GM21717 (cell line): ENCODE measurements at regions not wholly inside any gene's neighbourhood (a gene's known extent, or its start where the extent isn't known, plus 50 kb on each side); places are given as distances from the start of the nearest gene placed in this dataset.

ENCODE experiments used
- ATAC-seq: cut with Tn5 transposase; IDR thresholded peaks from one replicate; pipeline ENCODE4 v1.9.1; 2021; ENCODE audit warnings: mild to moderate bottlenecking, moderate library complexity; ENCODE audit not compliant: unreplicated experiment

DNA sequence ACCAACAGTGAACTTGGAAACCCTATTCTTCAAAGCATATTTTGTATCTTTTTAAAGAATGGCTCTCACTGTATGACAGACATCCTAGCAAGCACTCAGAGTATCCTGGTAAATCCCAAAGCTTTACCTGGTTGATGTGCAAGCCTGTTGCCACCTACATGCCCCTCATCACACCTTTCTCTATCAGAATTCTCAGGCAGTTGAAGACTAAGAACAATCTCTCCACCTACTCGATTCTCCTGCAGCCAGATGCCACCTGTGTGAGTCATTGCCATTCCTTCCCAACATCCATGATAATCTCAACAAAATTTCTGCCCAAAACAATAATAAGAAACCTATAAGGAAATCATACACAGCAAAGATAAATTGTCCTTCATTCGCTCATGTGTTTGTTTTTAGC, 659.8 kb downstream of the BCL11A start:
- no peak for ATAC-seq

DNA sequence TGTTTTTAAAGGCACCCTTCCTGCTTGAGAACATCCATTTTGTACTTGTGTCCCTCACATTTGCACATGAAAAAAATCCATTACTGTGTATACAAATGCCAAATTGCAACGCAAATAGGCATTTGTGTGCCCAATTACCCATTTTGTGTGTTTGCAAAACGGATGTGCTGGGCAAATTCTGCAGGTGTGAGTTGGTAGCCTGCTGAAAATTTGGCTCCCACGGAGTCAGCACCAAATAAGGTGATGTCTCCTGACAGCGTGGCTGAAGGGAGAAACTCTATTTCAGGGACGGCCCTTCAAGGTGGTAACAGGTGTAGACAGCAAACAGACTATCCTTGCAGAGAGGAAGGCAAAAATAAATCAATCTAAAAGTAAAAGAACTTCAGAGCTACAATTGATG, 661.1 kb downstream of the BCL11A start:
- no peak for ATAC-seq

DNA sequence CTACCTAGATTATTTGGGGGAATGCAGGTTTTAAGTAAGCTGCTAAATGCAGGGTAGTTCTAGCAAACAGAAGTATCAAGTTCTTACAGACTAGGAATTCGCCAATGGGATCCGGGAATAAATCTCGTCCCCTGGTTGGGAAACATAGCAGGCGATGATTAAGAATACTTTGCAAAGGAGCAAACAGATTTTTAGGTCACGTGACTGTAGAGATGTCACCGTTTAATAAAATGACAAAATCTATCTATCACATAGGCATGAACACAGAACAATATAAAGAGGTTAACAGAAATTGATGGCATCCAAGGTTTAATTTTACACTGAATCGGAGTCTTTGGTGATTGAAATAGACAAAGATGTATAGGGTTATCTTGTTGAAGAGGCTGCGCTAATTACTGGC, 664.1 kb downstream of the BCL11A start:
- ATAC-seq = no peak

DNA sequence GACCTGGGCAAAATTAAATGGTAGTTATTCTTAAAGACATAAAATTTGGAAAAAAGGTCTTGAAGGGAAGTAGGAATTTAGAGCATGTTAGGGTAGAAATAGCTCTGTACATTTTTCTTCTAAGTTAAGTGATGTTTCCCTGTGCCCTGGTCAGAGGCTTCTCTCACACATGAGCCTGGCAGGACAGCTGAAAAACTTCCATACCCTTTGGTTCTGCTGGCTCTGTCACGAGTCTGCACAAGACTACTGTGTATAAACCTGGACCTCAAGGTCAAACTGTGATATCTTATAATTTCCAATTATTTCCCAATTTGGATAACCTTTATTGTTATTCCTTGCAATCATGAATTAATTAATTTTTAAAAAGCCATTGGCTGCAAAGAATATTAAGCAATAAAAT, 664.7 kb downstream of the BCL11A start:
- ATAC-seq = no peak

DNA sequence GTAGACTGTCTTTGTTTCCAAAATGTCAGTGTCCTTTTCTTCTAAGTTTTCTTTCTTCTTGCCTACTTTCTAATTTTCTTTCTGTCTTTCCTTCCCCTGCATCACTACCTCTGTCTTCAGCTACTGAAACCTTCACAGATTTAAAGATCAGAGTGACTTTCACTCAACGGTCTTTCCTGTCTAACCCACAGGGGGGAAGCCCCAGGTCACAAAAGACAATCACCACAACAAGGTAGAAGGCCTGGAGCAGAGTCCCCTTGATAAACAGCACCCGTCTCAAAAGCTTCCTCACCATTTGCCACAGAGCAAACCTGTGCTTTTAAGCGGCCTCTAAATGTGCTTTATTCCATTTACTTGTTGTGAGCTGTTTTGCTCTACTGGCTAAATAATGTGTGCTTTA, 665.4 kb downstream of the BCL11A start:
- ATAC-seq = peak; percentile 98

DNA sequence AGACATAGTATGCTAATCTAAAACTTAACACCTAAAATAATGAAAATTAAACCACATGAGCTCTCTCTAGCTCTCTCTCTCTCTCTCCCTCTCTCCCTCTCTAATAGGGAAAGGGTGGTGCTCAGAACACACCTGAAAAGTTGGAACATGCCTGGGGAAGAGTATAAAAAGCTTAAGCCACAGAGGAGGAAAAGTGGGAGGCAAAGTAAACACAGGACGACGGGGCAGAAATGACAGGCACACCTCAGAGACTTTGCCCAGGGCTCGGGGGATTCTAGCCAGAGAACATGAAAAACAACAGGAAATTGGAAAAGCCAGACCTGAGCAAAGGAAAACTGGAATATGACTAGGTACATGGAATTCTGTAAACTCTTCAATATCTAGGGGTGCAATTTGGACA, 666.1 kb downstream of the BCL11A start:
- no peak for ATAC-seq

DNA sequence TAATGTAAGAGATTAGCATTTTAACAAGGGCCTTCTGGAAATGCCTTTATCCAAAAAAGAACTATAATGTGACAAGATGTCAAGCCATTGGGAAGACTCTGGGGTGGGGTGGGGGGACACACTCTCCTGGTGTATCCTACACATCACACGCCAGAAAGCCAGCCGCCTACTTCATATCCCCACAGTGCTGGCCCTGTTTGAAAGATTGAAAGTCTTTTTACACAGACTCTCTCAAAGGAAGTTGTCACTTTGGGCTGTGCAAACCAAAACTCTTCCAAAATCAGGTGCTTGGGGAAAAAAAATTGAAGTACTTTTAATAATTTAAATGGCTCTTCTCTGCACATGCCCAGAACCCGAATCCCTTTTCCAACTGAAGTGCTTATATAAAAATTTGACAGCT, 666.7 kb downstream of the BCL11A start:
- no peak for ATAC-seq

DNA sequence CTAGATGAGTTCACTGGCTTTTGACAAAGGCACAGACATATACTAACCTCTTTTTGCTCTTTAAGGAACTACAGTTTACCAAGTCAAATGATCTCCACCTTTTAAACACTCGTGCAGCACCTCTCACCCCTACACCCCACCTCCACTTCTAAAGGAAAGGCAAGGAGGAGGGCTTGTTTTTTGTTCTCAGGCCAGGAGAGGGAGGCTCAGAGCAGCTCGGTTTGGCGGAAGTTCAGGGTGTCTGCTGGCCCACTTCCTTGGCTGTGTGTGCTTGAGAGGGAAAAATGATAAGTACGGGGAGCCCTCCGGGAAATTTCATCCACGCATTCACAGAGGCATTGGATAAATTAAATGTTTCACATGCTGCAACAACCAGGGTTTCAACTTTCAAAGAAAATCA, 667.9 kb downstream of the BCL11A start:
- ATAC-seq = no peak

DNA sequence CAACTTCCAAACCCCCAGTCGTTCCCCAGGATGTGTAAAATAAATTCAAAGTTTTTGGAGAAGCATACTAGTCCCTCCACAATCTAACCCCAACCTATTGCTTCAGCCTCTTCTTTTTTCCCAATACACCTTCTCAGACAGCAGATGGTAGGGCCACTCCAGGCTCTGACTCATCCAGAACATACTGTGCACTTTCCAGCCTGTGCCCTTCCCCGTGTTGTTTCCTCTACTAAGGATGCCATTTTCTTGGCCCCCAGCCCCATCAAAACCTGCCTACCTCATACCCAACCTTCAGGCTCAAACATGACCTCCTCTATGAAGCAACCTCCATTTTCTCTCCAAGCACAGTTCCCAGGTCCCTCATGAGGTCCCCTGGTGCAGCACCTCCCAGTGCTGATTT, 669.3 kb downstream of the BCL11A start:
- no peak for ATAC-seq

DNA sequence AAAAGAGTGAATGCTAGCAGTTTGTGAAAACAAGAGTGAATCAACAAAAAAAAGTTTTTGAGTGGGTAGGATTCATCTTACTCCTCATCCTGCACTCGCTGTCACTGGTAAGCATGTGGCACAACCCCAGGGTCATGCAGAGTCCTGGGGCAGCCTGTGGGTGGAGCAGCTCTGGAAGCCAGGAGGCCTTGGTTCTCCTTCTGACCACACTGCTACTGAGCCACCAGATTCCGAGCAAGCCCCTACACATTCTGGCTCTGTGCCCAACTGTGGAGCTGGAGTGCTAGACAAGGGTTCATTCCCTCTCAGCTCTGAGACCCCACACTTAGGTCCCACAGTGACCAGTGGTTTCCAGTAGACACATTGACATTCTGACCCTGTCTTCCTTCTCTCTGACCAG, 670.6 kb downstream of the BCL11A start:
- no peak for ATAC-seq

DNA sequence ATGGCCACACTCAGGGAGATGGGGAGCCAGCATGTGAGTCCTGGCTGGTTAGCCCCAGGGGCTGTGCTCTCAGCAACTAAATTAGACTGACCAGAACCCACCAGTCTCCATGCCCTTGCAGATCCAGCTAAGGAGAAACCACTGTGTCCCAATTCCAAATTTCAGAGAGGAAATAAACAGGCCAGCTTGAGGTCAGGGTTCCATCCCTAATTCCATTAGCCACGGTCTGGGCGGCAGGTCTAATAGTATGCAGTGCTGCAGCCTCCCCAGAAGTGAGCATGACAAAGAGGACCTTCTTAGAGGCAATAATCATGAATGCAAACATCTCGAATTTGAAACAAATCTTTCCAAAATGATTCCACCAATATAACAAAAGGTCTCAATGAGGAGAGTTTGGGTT, 671.2 kb downstream of the BCL11A start:
- no peak for ATAC-seq

DNA sequence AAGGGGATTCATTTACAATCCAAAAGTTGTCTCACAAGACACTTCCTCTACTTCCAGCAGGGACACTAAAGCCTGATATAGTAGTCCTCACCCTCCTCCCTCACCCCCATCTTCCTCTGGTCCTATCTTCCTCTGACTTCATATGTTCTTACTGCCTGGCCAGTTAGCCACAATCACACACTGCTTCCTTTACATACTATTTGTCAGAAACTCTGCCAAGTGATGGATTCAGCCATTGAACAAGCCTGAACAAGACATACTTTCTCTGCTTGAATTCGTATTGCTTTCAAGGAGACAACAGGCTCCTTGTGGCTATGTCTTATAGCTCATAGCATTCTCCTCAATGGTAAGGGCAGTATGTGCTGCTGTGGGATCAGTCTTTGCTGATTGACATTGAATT, 672.2 kb downstream of the BCL11A start:
- ATAC-seq = no peak

DNA sequence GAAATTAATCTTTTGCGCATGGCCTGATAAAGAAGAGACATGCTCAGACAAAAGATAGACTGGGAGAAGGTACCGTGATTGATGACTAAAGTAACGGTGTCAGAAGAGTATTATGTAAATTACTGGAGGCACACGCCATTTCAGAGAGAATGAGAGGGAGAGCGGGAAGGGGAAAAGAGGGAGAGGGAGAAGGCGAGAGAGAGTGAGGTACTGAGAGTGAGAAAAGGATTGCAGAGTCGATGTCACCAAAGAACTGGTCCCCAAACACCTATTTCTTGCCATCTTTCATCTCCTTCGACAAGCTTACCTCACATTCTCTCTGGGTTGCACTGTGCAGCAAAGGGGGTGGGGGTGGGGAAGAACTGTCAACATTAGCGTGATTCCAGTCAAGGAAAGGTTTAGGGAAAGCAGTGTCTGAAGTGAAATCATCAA, 673.7 kb downstream of the BCL11A start:
- ATAC-seq = no peak

DNA sequence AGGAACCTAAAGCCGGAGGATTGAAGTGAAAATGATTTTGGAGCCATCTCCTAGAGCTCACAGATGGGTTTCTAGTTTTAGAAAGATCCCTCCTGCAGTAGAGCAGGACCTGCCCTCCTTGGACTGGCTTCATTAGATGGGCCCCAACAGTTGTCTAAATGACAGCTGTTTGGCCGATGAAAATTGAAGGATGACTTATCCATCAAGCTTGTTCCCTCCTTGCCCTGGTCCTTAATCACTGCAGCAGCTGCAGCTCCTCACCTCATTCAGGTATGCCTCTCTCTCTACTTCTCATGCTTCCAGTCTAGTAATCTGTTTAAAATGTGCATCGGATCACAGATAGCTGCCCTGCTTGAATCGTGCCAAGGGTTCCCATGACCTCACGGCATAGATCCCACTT, 677.6 kb downstream of the BCL11A start:
- no peak for ATAC-seq

DNA sequence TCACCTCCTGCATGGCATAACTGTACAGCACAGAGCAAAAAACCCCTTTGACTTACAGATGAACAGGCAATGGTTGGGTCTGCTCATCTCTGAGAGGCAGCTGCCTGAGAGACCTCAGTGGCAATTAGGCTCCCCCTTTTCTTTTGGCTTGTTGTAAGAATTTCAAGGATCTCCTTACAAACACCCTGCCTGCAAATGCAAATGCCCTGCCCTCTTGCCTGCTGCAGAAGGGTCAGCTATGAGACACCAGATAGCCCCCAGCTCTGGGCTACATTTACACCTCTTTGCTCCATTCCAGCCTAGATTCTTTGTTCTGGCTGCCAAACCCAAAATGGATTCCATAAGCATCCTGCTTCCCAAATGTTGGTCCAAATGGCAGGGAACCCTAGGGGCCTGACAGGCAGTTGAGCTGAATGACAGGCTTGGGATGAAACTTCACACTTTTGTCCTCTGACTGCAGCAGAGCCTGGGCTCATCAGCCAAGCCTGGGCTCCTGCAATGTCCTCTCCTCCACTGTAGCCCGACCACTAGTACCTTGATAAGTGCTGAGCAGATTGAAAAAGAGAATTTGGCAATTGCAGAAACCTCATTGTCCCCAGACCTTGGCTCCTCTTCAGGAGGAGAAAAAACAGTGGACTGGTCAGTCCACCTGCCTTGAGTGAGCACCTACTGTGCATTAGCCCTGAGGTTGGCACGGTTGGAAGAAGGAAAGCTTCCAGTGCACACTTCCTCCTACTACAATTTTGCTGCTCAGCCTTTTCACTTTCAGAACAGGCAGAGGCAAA, 678.3 kb downstream of the BCL11A start:
- ATAC-seq = no peak

DNA sequence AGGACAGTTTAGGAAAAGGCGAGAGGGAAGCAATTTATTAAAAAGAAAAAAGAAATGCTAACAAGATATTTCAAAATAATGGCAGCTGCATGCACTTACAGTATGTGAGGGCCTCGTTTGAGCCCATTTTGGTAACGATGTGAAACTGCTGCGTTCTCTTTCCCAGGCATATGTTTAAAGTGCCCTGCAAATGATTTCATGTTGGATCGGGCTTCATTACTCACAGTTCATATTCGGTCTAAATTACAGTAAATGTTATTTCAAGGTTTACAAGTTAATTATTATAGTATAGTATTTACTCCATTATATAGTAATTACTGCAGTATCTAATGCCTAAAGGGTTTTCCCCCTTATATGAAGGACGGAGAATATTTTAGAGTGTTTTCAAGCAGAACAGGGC, 679.1 kb downstream of the BCL11A start:
- no peak for ATAC-seq

DNA sequence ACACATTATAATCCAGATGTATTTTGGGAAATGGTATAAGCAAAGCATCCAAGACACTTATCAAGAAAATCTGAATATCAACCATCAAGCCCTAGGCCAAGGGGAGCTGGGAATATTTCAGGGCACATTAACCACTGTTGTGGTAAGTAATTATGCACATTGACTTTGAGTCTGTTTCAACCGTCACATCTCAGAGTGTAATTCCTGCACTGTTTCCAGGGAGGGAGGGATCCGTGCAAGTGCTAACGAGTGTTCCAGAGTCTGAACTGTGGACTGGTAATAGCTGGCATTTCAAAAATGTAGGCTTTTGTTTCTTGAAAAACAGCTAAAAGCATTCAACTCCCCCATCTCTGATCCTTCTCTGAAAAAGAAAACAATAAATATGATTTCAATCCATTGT, 681.6 kb downstream of the BCL11A start:
- no peak for ATAC-seq

DNA sequence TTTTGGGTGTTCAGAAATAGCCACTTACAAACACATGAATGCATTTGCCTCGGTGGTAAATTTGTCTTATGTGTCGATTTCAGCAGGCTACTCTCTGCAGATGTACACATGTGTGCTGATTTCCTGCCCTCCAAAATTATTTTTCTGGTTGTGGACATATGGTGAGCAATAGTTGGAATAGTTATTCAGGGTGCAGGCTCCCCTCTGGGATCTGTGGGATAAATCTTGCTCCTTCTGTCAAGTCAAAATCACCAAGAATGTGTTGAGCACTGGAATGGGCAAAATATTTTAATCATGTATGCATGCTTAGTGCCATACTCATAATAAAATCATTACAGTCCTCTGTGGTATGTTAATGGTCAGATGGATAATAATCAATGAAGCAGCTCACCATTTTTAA, 684.5 kb downstream of the BCL11A start:
- no peak for ATAC-seq

DNA sequence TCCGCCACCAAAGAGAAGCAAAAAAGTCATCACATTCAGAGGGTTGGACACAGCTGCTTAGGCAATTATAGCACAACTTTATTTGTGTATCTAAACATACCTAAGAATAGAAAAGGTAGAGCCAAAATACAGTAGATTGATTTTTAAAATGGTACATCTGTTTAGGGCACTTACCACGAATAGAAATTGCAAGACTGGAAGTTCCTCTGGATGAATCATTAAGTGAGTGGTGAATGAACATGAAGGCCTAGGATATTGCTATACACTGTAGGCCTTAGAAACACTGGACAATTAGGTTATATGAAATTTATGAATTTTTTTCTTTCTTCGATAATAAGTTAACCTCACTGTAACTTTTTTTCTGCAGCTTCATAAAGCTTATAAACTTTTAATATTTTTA, 687.0 kb downstream of the BCL11A start:
- no peak for ATAC-seq

DNA sequence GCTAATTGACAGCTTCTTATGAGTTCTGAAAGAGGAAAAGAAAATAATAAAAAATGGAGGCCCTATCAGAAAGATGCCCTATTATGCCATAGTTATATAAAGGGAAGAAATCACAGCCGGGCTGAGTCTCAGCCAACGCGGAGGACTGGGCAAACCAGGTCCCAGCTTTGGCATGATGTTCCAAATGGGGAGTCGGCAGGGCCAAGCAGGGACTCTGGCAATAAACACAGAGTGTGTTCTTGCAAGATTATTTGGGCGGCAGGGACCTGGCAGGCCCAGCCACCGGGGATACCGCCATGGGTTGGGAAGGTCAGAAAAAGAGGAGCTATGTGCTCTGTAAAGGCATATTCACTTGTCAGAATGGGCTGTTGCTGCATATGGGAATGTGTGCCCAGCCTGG, 694.9 kb downstream of the BCL11A start:
- no peak for ATAC-seq

DNA sequence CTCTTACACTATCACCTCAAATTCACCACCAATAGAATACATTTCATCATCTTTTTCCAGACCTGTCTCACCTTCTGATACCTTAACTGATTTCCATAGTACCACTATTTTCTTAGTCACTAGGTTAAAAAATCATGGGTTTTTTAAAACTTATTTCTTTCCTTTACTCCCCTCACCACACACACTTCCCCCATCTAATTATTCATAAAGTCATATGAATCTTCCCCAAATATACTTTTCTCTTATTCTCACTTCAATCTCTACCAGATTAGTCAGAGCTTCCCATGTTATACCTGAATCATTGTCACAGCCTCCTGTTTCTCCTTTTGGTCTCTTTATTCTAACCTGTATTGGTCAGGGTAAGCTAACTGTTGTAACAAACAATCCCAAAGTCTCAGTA, 696.3 kb downstream of the BCL11A start:
- ATAC-seq = no peak

DNA sequence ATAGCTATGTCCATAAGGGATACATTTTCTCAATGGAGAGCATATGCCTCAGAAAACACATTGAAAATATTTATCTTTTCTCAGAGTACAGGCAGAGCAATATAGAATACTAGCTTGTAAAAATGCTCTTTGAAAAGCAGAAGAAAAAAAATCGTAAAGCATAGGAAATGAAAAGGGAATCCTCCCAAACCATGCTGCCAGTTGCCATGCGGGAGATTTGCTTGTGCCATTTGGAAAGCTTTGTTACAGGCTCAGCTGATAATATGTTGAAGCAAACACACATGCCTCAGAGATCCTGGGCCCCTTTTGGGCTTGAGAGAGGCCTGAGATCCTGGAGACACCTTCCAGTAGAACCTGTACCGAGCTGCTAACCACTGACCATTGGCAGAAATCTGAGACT, 697.1 kb downstream of the BCL11A start:
- ATAC-seq = no peak

DNA sequence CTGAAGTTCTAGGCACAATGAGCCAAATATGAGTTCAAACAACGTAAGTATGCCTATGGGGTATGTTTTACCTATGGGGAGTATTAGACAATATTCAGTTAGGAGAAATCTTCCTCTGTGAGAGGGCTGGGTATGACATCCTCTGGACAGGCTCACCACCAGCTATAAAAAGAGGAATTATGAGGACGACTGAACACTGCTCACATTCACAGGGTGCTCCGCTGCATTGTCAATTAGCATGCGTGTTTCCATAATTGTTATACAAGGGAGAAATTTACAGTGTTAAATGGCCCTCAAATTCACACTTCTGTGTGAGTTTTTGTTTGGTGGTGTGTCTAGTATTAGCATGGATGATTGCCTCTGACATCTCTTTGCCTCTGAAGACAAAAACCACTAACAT, 700.4 kb downstream of the BCL11A start:
- no peak for ATAC-seq
